Mucosa of descending colon (tissue), 3 donors: ENCODE measurements at regions not wholly inside any gene's neighbourhood (a gene's known extent, or its start where the extent isn't known, plus 50 kb on each side); places are given as distances from the start of the nearest gene placed in this dataset.

Experiments used
- ATAC-seq: fragments of 200-7000 bp; cut with Tn5 transposase; one replicate; pipeline ENCODE4 v1.9.1; 2020; ENCODE audit warnings: mild to moderate bottlenecking, moderate library complexity
- DNase-seq, 3 donors: peaks; one replicate each; pipeline ENCODE4 v3.0.0-alpha.2; 2020
- H3K36me3 ChIP-seq: fragments of 200-600 bp; one replicate; pipeline ENCODE4 v1.8.0; 2021; ENCODE audit warnings: low read depth, mild to moderate bottlenecking
- H3K4me1 ChIP-seq: fragments of 200-600 bp; one replicate; pipeline ENCODE4 v1.8.0; 2021; ENCODE audit warnings: low read depth, mild to moderate bottlenecking
- H3K4me3 ChIP-seq: fragments of 200-600 bp; one replicate; pipeline ENCODE4 v1.8.0; 2021; ENCODE audit warnings: mild to moderate bottlenecking
- H3K9me3 ChIP-seq: fragments of 200-600 bp; one replicate; pipeline ENCODE4 v1.8.0; 2021; ENCODE audit warnings: mild to moderate bottlenecking
- intact Hi-C, 2 donors: fragments of 100-400 bp; cut with DNase I in 1 of 2; cut with micrococcal nuclease in 1 of 2; formaldehyde crosslinking; loops; one replicate each; pipeline versions ENCODE4 v1.11.0 to v1.11.1; 2022; cut with DNase I, micrococcal nuclease
- TF ChIP-seq, protein P1 (sequence below): fragments of 200-600 bp; IDR thresholded peaks from one replicate; pipeline ENCODE4 v1.8.0; 2022; ENCODE audit warnings: antibody characterized with exemption, mild to moderate bottlenecking
- donor health status: DM: no; HTN: no; CAD: no; lungs with moderate emphysema.
- donor health status: DM: no; HTN: no; CAD: no.
- donor health status: DM: no; HTN: yes; CAD: no.

DNA sequence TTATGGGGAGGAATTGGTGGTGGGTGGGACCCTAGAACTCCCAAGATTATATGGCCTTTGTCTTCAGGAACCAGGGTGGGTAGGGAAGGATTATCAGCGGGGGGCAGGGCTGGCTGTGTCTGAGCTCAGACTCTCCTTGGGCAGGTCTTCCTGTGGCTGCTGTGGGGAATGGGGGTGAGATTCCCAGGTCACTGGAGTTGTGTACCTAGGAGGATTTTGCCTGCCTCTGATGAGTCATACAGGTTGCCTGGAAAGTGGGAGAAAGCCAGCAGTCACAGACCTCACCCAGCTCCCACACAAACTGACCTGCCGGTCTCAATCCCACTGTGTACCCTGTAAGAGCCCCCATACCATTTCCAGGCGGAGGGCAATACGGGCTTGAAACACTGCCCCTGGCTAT, 209.9 kb upstream of the CNTN3 start:
- DNase-seq, result no peak
- Histone ChIP-seq H3K36me3 (no peaks in the 10 kb centered on the region), H3K9me3 (no peaks in the 10 kb centered on the region), H3K4me3 (no peak overlapping the region), H3K4me1 (no peaks in the 10 kb centered on the region)
- no peak for ATAC-seq
- TF ChIP-seq, protein P1, sequence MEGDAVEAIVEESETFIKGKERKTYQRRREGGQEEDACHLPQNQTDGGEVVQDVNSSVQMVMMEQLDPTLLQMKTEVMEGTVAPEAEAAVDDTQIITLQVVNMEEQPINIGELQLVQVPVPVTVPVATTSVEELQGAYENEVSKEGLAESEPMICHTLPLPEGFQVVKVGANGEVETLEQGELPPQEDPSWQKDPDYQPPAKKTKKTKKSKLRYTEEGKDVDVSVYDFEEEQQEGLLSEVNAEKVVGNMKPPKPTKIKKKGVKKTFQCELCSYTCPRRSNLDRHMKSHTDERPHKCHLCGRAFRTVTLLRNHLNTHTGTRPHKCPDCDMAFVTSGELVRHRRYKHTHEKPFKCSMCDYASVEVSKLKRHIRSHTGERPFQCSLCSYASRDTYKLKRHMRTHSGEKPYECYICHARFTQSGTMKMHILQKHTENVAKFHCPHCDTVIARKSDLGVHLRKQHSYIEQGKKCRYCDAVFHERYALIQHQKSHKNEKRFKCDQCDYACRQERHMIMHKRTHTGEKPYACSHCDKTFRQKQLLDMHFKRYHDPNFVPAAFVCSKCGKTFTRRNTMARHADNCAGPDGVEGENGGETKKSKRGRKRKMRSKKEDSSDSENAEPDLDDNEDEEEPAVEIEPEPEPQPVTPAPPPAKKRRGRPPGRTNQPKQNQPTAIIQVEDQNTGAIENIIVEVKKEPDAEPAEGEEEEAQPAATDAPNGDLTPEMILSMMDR, result no peak
- intact Hi-C loops, result no loop called here

DNA sequence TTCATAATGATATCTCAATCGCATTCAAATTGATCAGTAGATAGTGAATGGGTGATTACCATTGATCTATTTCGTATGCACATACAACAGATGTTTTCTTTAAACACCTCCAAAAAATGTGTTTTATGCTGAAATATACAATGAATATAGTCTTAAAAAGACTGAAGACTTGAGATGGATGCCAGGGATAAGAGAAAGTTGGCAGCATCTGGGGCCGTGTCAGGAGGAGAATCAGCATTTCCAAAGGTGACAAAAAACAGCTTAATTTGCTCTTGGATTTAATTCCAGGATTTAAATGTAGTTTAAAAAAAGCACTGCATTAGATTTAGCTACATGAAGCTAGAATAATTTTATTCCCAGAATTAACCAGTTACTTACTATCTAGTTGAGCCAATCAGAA, 199.7 kb upstream of the CNTN3 start:
- ATAC-seq (no peak), DNase-seq (no peak)
- no peaks in the 10 kb centered on the region for H3K9me3 ChIP-seq
- H3K4me3 ChIP-seq, result no peak overlapping the region
- TF ChIP-seq, protein P1, result no peak
- intact Hi-C loops, result no loop called here
- no peaks in the 10 kb centered on the region for H3K4me1 ChIP-seq
- H3K36me3 ChIP-seq, result no peaks in the 10 kb centered on the region

DNA sequence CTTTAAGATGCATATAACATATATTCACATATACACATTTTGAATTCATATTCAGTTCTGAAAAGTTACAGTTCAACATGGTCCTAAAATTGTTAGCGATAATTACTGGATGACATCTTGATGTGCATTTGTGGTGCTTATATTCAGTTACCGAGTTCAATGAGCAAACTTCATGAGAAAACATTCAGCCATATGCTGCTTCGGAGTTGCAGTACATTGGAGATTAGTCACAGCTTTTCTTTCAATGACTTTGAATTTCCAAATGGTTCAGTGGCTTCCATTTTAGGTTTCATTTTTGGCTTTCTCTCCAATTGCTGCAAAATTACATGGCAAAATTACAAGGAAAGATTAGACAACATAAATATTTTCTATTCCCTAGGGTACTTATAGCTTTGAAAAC, 198.3 kb upstream of the CNTN3 start:
- no peaks in the 10 kb centered on the region for H3K36me3 ChIP-seq
- DNase-seq (no peak), ATAC-seq (no peak)
- intact Hi-C loops, result no loop called here
- TF ChIP-seq, protein P1, result no peak
- no peaks in the 10 kb centered on the region for H3K4me1 ChIP-seq
- no peak overlapping the region for H3K4me3 ChIP-seq
- no peaks in the 10 kb centered on the region for H3K9me3 ChIP-seq

- Histone ChIP-seq H3K36me3 (no peaks in the 10 kb centered on the region), H3K4me3 (no peak overlapping the region), H3K4me1 (no peaks in the 10 kb centered on the region), H3K9me3 (no peaks in the 10 kb centered on the region)
- ATAC-seq (no peak), DNase-seq (no peak)
- intact Hi-C loops, result no loop called here
- TF ChIP-seq, protein P1, result no peak
Measured at GRCh38 chr3:74808506-74809275, 194.2 kb upstream of the CNTN3 start.

- Histone ChIP-seq H3K4me3 (no peak overlapping the region), H3K36me3 (no peaks in the 10 kb centered on the region), H3K4me1 (no peaks in the 10 kb centered on the region), H3K9me3 (peaks cover 7% of the 10 kb centered on the region)
- intact Hi-C loops, result no loop called here
- ATAC-seq (no peak), DNase-seq (no peak)
- TF ChIP-seq, protein P1, result no peak
Measured at GRCh38 chr3:74801924-74802323, 187.5 kb upstream of the CNTN3 start.
